Neuronal stem cell (in vitro differentiated cells): ENCODE measurements at regions not wholly inside any gene's neighbourhood (a gene's known extent, or its start where the extent isn't known, plus 50 kb on each side); places are given as distances from the start of the nearest gene placed in this dataset.

Experiments
- DNase-seq: peaks from one replicate; pipeline ENCODE4 v3.0.0-alpha.2; 2013; ENCODE audit warnings: low spot score
- H2AFZ ChIP-seq: one replicate; pipeline ENCODE4 v1.6.1; 2013; ENCODE audit warnings: mild to moderate bottlenecking, low read length, inconsistent platforms
- H2AK5ac ChIP-seq: 2 replicates; pipeline ENCODE4 v1.6.1; 2013; ENCODE audit warnings: low read depth, mild to moderate bottlenecking, inconsistent platforms, low read length, moderate library complexity, mixed read lengths
- H2BK120ac ChIP-seq: 2 replicates; pipeline ENCODE4 v1.6.1; 2013; ENCODE audit warnings: low read depth, mild to moderate bottlenecking, inconsistent platforms, low read length, moderate library complexity, mixed read lengths
- H2BK12ac ChIP-seq: one replicate; pipeline ENCODE4 v1.6.1; 2013; ENCODE audit warnings: low read length, inconsistent platforms
- H2BK15ac ChIP-seq: 2 replicates; pipeline ENCODE4 v1.6.1; 2013; ENCODE audit warnings: mild to moderate bottlenecking, low read length, inconsistent platforms, mixed read lengths
- H2BK5ac ChIP-seq: one replicate; pipeline ENCODE4 v1.6.1; 2013; ENCODE audit warnings: inconsistent platforms, mild to moderate bottlenecking, low read length, moderate library complexity
- H3K14ac ChIP-seq: one replicate; pipeline ENCODE4 v1.6.1; 2013; ENCODE audit warnings: low read length, inconsistent platforms
- H3K18ac ChIP-seq: 2 replicates; pipeline ENCODE4 v1.6.1; 2013; ENCODE audit warnings: low read length, inconsistent platforms
- H3K23ac ChIP-seq: 2 replicates; pipeline ENCODE4 v1.6.1; 2013; ENCODE audit warnings: low read depth, mild to moderate bottlenecking, mixed read lengths, low read length, inconsistent platforms; ENCODE audit not compliant: poor library complexity
- H3K27ac ChIP-seq: replicated peaks from 3 replicates; pipeline ENCODE4 v1.5.1; 2013; ENCODE audit warnings: low read length, inconsistent platforms
- H3K27me3 ChIP-seq, 3 experiments: 2 replicates each; pipeline ENCODE4 v1.6.1; 2013; ENCODE audit warnings: low read length in 3 of 3, mild to moderate bottlenecking in 2 of 3, inconsistent platforms in 1 of 3, low read depth in 1 of 3, mixed read lengths in 1 of 3, moderate library complexity in 1 of 3; ENCODE audit not compliant: control insufficient read depth in 3 of 3, insufficient read depth in 3 of 3
- H3K36me3 ChIP-seq, 2 donors: replicated peaks in 1 of 2; 2 replicates each; pipeline ENCODE4 v1.6.1; 2013; ENCODE audit warnings: low read length in 2 of 2; ENCODE audit not compliant: control insufficient read depth in 2 of 2, insufficient read depth in 2 of 2
- H3K4ac ChIP-seq: 2 replicates; pipeline ENCODE4 v1.6.1; 2013; ENCODE audit warnings: inconsistent platforms, mild to moderate bottlenecking, low read length, moderate library complexity
- H3K4me1 ChIP-seq, 2 donors: 1 replicate in 1 of 2; 2 replicates in 1 of 2; pipeline ENCODE4 v1.6.1; 2013; ENCODE audit warnings: low read length in 2 of 2, low read depth in 1 of 2; ENCODE audit not compliant: control insufficient read depth in 2 of 2, insufficient read depth in 1 of 2
- H3K4me2 ChIP-seq: one replicate; pipeline ENCODE4 v1.6.1; 2013; ENCODE audit warnings: mild to moderate bottlenecking, low read length, inconsistent platforms; ENCODE audit not compliant: insufficient read depth, poor library complexity, severe bottlenecking
- H3K4me3 ChIP-seq, 2 donors: 2 replicates each; pipeline ENCODE4 v1.5.1; 2013; ENCODE audit warnings: low read length in 2 of 2, mild to moderate bottlenecking in 2 of 2, inconsistent platforms in 1 of 2, moderate library complexity in 1 of 2
- H3K79me1 ChIP-seq: one replicate; pipeline ENCODE4 v1.6.1; 2013; ENCODE audit warnings: low read depth, mild to moderate bottlenecking, inconsistent platforms, low read length, moderate library complexity
- H3K9ac ChIP-seq: one replicate; pipeline ENCODE4 v1.6.1; 2013; ENCODE audit warnings: mild to moderate bottlenecking, low read depth, low read length, inconsistent platforms; ENCODE audit not compliant: poor library complexity
- H3K9me3 ChIP-seq, 2 donors: replicated peaks in 1 of 2; 2 replicates each; pipeline versions ENCODE3 to v1.6.1; 2013; ENCODE audit warnings: low read length in 2 of 2, mild to moderate bottlenecking in 2 of 2, inconsistent platforms in 1 of 2, low read depth in 1 of 2, mixed read lengths in 1 of 2, moderate library complexity in 1 of 2; ENCODE audit not compliant: control insufficient read depth in 2 of 2, insufficient read depth in 1 of 2
- H4K8ac ChIP-seq: one replicate; pipeline ENCODE4 v1.6.1; 2013; ENCODE audit warnings: low read depth, mild to moderate bottlenecking, inconsistent platforms, low read length, moderate library complexity
- H4K91ac ChIP-seq: one replicate; pipeline ENCODE4 v1.6.1; 2013; ENCODE audit warnings: low read length, low read depth, mild to moderate bottlenecking, inconsistent platforms; ENCODE audit not compliant: poor library complexity
- WGBS, 2 donors: extraction: QIAGEN DNeasy Blood & Tissue Kit; methylation state at CpG; one replicate each; pipeline ENCODE4 v1.1.7; 2013; ENCODE audit warnings: missing lambda C conversion rate in 2 of 2, mixed read lengths in 1 of 2; ENCODE audit not compliant: insufficient read length in 2 of 2, insufficient replicate concordance in 1 of 2; ENCODE audit errors: extremely low coverage in 2 of 2; 5-methylcytosine and 5-hydroxymethylcytosine counted together

GRCh38 chr5:143652108-143652700, 159.8 kb upstream of the HMHB1 start:
- DNase-seq, result no peak
- Histone ChIP-seq H3K4me1 (no peaks in the 10 kb centered on the region), H3K14ac (no peak overlapping the region), H3K18ac (no peak overlapping the region), H3K23ac (no peak overlapping the region), H2BK120ac (no peak overlapping the region), H2BK15ac (no peak overlapping the region), H3K27me3 (no peaks in the 10 kb centered on the region), H3K4me2 (no peak overlapping the region), H3K36me3 (no peaks in the 10 kb centered on the region), H4K91ac (no peak overlapping the region), H2BK5ac (no peak overlapping the region), H2AFZ (no peak overlapping the region), H3K4ac (no peak overlapping the region), H4K8ac (no peak overlapping the region), H3K27ac (no peak overlapping the region), H3K79me1 (no peaks in the 10 kb centered on the region), H3K9me3 (no peaks in the 10 kb centered on the region), H3K4me3 (no peak overlapping the region), H2AK5ac (no peak overlapping the region), H2BK12ac (no peak overlapping the region), H3K9ac (no peak overlapping the region)
- no CpG with 5 or more reads among the region's 3 CpGs for WGBS, 2 donors

- no peak overlapping the region for H3K27ac ChIP-seq
- no peak overlapping the region for H3K4ac ChIP-seq
- H2AK5ac ChIP-seq, result no peak overlapping the region
- H2BK15ac ChIP-seq, result no peak overlapping the region
- no peak overlapping the region for H3K18ac ChIP-seq
- no peak for DNase-seq
- no peak overlapping the region for H2BK12ac ChIP-seq
- H2BK120ac ChIP-seq, result no peak overlapping the region
- no peaks in the 10 kb centered on the region for H3K36me3 ChIP-seq
- H3K4me1 ChIP-seq, result no peaks in the 10 kb centered on the region
- H2BK5ac ChIP-seq, result no peak overlapping the region
- H2AFZ ChIP-seq, result no peak overlapping the region
- H3K23ac ChIP-seq, result no peak overlapping the region
- no peak overlapping the region for H3K4me2 ChIP-seq
- no peak overlapping the region for H4K8ac ChIP-seq
- H4K91ac ChIP-seq, result no peak overlapping the region
- H3K9ac ChIP-seq, result no peak overlapping the region
- H3K4me3 ChIP-seq, result no peak overlapping the region
- H3K9me3 ChIP-seq, result no peaks in the 10 kb centered on the region
- no CpG with 5 or more reads among the region's 5 CpGs for WGBS, 2 donors
- no peaks in the 10 kb centered on the region for H3K27me3 ChIP-seq
- H3K79me1 ChIP-seq, result no peaks in the 10 kb centered on the region
- no peak overlapping the region for H3K14ac ChIP-seq
These were observed 161.9 kb upstream of the HMHB1 start for GRCh38 chr5:143649937-143650621.

GRCh38 chr5:143648696-143649095, 163.3 kb upstream of the HMHB1 start:
- Histone ChIP-seq H3K9me3 (no peaks in the 10 kb centered on the region), H3K4me3 (no peak overlapping the region), H3K18ac (no peak overlapping the region), H4K91ac (no peak overlapping the region), H3K9ac (no peak overlapping the region), H3K36me3 (no peaks in the 10 kb centered on the region), H2AFZ (no peak overlapping the region), H3K14ac (no peak overlapping the region), H2BK5ac (no peak overlapping the region), H3K4me1 (no peaks in the 10 kb centered on the region), H3K4ac (no peak overlapping the region), H2BK15ac (no peak overlapping the region), H2AK5ac (no peak overlapping the region), H3K27ac (no peak overlapping the region), H2BK12ac (no peak overlapping the region), H3K4me2 (no peak overlapping the region), H2BK120ac (no peak overlapping the region), H4K8ac (no peak overlapping the region), H3K27me3 (no peaks in the 10 kb centered on the region), H3K79me1 (no peaks in the 10 kb centered on the region), H3K23ac (no peak overlapping the region)
- DNase-seq, result no peak
- no CpG with 5 or more reads among the region's 2 CpGs for WGBS, 2 donors

GRCh38 chr5:143646961-143647360, 165.0 kb upstream of the HMHB1 start:
- DNase-seq, result no peak
- H4K8ac ChIP-seq, result no peak overlapping the region
- no peak overlapping the region for H3K27ac ChIP-seq
- H3K9ac ChIP-seq, result no peak overlapping the region
- no peak overlapping the region for H2AK5ac ChIP-seq
- H3K4me3 ChIP-seq, result no peak overlapping the region
- no peak overlapping the region for H3K18ac ChIP-seq
- H3K4ac ChIP-seq, result no peak overlapping the region
- no peaks in the 10 kb centered on the region for H3K27me3 ChIP-seq
- H3K79me1 ChIP-seq, result no peaks in the 10 kb centered on the region
- no peak overlapping the region for H2BK120ac ChIP-seq
- no peaks in the 10 kb centered on the region for H3K4me1 ChIP-seq
- no peak overlapping the region for H3K23ac ChIP-seq
- no peaks in the 10 kb centered on the region for H3K9me3 ChIP-seq
- H2BK5ac ChIP-seq, result no peak overlapping the region
- no peak overlapping the region for H2BK15ac ChIP-seq
- H2BK12ac ChIP-seq, result no peak overlapping the region
- no peak overlapping the region for H3K4me2 ChIP-seq
- H3K36me3 ChIP-seq, result no peaks in the 10 kb centered on the region
- no peak overlapping the region for H3K14ac ChIP-seq
- no peak overlapping the region for H4K91ac ChIP-seq
- WGBS, 2 donors, result no CpG with 5 or more reads among the region's 14 CpGs
- H2AFZ ChIP-seq, result no peak overlapping the region
